Globus pallidus (tissue), 1 donor: ENCODE measurements at regions not wholly inside any gene's neighbourhood (a gene's known extent, or its start where the extent isn't known, plus 50 kb on each side); places are given as distances from the start of the nearest gene placed in this dataset.

Experiments
- DNase-seq: peaks from one replicate; pipeline ENCODE4 v3.0.0-alpha.2; 2015; ENCODE audit warnings: low spot score

DNA sequence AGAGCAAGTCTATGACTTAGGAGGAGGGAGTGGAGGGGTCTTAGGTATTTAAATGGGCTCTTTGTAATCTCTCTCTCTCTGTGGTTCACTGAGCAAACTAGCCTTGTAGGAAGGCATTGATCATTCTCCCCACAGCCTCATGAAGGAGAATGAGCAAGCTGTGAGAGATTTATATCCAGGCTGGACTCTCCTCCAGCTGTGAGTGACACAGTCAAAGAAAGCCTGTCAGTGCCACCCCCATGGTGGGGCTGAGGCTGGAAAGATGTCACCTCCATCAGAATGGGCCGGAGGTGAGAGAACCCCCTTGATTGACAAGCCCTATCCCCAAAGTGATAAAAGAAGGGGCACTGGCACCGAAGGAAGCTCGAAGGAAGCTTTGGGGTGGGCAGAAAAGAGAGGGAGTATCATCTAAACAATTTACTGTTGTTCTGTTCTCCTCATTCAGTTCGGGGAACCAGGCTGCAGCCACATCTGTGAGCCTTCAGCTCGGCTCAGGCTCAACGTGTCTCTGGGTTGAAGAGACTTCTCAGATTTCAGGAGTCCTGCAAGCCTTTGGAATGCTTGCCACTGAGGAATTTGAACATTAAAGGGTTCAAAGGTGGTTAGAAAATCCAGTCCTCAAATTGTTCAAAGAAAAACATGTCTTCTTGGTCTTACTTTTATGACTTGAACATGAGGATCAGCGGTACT is 538.2 kb upstream of the ZNF462 start:
- DNase-seq: peak; percentile 47

DNA sequence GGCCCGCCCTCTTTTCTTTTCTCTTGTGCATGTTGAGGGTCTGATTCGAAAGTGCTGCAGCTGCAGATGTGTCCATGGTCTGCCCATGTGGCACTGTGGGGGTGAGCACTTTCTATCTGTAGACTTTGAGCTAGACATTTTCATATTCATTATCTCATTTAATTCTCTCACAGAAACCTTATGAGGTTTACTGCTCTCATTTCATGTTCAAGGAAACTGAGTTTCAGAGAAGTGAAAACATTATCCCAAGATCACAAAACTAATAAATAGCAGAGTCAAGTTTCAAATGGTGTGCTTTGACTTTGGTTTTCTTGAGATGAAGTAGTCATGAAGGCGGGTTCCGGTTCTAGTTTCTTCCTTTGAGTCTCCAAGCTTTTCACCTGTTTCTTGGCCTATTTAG is 536.5 kb upstream of the ZNF462 start:
- DNase-seq: no peak

DNA sequence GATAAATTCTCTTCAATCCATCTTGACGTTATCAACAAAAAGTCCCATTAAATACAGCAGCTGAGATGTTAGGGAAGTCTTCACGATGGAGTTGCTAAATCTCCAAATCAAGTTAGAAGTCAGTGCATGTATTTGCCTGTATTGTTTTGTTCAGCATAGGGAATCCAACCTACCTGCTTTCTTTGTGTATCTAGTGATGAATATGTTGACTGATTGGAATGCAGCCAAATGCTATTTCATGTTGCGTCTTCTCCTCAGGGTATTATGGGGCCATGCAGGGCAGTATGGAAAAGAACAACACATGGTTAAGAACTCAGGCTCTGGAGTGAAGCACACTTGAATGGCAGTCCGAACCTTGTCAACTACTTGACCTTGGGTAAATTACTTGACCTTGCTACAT is 529.5 kb upstream of the ZNF462 start:
- DNase-seq: no peak

DNA sequence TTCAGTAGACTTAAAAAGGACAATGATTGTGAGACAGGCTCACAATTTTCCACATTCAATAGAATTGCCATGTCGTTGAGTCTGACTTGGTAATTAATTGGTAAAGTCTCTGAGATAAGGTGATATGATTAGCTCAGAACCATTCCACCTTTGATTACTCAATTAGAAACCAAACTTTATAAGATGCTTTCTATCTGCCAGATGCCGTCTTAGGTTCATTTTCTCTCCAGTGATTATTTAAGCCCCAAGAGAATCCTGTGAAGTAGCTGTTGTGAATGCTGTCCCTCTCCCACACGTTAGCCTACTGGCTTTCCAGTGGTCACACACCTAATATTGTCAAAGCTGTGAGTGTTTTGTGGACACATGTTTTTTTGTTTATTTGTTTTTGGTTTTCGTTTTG is 528.9 kb upstream of the ZNF462 start:
- no peak for DNase-seq

DNA sequence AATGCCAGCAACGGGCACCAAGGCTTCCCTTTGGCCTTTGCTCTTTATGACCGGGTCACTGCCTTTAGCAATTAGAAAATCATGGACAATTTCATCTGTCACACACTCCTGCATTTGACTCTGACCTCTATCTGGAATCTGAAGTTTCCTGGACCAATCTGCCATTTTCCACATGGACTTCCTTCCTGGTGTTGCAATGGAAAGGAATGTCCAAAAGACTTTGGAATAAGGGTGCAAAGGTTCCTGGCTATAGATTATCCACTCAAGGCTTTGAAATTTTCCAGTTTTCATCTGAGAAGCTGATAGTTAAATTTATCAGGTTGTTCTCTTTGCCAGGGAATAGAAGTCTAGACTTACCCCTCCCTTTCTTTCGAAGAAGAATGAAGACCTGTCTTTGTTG is 523.1 kb upstream of the ZNF462 start:
- no peak for DNase-seq

DNA sequence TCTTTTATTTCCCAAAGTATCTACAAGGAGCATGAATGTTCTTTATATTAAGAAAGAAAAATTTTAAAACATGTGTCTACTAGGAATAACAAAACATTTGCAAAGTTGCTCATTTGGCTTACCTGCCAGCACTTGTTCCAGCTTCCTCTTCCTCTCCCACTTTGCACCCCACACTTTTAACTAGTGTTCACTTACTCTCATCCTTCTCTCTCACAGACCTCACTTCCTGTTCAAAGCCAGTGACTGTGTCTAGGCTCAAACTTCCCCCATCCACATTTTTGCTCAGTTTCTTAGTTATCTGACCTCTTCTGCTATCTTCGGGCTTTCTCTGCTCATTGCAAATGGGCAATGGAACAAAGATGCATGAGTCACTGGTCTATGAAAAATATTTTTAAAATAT is 512.2 kb upstream of the ZNF462 start:
- DNase-seq: no peak

DNA sequence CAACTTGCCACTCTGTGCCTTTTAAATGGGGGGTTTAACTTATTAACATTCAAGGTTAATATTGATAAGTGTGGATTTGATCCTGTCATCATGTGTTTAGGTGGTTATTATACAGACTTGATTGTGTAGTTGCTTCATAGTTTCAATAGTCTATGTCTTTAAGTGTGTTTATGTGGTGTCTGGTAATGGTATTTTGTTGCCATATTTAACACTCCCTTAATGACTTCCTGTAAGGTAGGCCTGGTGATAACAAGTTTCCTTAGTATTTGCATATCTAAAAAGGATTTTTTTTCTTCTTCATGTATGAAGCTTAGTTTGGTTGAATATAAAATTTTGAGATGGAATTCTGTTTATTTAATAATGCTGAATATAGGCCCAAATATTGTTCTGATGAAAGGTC is 506.0 kb upstream of the ZNF462 start:
- no peak for DNase-seq

DNA sequence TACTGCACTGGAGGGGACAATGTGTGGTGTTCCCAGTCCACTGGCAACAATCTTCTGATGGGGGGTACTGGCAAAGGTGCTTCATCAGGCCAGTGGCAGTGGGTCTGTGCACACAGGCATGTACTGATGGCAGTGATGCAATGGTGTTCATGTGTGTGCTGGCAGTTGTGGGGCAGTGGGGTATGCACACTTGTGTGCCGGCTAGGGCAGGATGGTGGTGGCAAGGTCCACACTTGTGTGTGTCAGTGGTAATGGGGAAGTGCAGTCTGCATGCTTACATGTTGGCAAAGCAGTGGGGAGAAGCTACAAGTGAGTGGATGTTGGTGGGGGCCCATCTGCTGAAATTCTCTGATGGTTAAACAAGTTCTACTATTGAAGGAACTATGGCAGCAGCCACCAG is 504.6 kb upstream of the ZNF462 start:
- DNase-seq: no peak

DNA sequence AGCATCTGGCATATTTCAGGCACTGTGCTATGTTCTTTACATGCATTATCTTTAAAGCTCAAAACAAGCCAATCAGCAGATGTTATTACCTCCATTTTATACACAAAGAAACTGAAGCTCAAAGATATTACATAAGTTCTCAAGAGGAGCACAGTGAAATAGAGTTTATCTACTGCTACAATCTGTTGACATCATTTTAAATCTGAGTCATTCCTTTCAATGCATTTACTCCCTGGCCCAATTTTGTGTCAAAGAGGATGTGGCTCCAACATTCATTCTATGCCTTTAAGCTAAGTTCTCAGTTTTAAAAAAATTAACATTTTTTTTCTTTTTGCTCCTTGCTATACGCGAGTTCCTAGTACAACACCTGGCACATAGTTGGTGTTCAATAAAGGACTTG is 486.3 kb upstream of the ZNF462 start:
- DNase-seq: no peak

DNA sequence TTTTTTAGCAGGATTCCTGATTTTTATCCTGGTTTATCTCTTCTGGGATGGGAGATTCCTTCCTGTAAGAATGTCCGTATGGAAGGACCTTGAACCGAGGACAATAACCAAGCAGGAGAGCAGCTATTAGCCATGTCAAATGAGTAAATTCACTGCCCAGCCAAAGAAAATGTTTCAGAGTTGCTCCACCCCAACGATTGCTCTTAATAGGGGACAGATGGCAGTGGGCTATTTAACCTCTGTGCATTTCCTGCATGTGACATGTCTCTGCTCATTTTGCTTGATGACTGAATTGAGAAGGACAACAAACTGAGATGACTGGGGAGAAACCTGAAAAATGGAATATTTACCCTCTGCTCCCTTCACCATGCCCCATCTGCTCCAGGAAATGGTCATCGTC is 479.9 kb upstream of the ZNF462 start:
- no peak for DNase-seq

DNA sequence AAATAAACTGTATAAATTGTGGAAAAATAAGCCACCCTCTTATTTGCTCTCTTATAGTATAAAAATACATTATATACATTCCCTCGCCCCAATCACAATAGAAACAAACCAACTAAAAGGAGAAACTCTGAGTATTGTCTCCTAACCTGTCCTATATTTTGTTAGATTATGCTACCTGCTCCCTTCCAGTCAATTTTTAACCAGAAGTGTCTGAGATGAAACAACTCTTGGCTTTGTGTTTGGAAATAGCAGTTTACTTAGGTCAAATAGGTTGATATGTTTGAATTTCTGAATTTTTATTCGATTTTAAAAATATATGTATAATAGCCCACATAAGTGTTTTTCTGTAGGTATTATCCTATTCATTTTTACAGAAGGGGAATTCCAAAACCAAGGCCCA is 475.0 kb upstream of the ZNF462 start:
- no peak for DNase-seq

DNA sequence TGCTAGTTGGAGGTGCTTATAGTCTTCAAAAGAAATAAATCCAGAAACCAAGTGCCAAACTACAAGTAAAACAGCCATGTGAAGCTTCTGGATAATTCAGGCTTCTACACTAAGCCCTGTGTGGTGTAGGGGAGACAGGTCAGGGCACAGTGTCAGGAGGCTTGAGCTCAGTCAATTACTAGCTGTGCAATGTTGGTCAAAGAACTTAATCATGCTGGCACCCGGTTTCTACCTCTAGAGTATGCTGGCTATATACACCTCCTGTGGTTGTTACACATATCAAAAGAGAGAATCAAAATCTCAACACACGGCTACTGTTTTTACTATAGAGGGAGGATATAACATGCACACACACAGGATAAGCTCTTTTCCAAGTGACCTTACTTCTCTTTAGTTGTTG is 469.7 kb upstream of the ZNF462 start:
- no peak for DNase-seq

DNA sequence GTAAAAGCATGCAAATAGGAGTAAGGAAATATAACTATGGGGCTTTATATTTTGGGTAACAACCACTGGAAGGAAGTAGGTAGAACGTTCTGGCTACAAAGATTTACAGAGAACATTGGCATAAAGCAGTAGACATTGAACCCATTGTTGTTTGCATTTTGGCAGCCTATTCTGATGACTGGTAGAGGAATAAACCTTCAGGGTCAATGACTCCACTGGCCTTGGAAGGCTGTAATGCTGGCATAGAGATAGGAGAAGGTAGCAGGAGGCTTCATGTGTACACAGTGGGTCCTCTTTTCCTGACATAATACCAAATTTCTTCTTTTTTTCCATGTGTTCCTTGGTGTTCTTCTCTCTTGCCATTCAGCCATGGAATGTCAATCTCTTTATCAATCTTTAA is 462.8 kb upstream of the ZNF462 start:
- no peak for DNase-seq

DNA sequence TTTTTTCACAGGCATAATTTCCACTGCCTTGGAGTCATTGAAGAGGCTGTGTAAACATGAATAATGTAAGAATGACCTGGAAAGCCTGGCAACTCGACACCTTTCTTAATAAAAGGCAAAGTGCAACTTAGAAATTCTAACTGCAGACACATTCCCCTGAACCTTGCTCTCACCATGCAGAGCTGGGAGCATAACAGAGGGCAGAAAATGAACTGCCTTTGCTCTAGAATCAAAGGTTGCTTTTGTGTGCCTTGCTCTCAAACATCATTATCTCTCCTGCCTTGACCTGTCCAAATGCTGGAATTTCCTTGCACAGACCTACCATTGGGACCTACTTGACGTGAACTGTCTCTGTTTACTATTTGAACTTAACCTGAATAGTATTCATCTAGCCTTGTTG is 462.0 kb upstream of the ZNF462 start:
- no peak for DNase-seq

DNA sequence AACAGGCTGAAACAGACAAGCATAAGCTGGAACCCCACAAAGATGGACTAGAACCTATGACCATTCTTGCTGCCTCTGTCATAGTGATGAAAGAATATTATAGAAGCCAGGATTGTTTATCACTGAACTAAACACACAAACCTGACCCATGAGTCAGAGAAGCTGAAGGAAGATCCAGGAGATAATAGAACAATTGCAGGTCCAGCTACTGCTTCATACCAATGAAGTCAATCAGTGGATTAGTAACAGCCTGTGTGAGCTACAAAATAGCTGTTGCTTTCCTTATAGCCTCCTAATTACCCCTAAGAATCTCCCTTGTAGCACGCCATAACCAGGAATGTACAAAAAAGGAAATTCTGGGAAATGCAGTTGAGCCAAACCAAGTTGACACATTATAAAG is 459.9 kb upstream of the ZNF462 start:
- no peak for DNase-seq

DNA sequence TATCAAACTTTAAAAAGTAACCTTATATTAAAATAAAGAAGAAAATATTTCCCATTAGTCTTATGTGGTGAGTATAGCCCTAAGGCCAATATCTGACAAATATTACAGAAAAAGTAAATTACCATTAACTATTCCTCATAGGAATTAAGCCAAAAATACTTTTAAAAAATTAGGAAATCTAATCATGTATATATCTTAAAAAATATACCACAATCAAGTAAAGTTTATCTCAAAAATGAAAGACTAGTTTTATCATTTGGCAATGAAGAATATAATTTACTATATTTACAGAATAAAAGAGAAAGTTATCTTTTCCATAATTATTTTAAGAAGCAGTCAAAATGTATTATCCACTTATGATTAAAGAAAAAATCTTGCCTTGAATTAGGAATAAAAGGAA is 458.8 kb upstream of the ZNF462 start:
- no peak for DNase-seq

DNA sequence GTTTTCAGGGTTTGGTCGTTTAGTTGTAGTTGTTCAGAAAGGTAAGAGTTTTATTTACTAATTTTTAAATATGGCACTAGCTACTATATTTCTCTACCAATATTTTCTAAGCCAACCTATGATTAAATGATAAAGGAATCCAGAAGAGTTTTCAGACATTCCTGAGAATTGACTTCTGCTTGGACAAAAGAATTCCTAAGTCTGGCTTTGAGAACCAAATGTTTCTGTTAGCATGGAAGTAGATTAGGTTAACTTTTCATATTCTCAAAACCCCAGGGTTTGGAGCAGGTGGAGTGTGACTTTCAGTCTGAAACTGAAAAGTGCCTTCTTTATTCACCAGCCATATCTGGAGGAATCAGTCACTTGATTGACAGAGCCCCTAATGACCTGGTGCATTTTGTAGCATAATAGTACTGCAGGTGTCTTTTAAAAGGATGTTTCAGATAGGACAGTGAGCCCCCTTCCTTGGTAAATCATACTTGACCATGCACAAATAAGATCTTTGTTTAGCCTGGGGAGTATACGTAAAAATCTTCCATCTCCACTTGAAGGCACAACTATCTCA is 457.0 kb upstream of the ZNF462 start:
- no peak for DNase-seq

DNA sequence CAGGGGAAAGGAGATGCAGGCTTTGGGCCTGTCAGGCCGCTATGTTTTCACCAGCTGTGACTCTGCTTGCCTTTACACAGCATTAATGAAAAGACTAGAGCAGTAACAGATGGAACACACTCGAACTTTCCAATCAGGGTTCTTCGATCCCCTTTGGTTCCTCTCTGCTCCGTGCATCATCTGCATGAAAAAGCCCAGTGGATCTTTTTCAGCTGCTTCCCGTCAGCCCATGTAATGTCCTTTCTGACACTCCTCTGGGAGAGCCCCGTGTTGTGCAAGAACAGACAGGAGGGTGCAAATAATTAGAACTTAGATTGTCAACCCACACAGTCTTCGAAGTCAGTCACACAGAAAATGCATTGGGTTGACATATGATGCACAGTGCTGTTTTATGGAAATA is 448.9 kb upstream of the ZNF462 start:
- DNase-seq: no peak

DNA sequence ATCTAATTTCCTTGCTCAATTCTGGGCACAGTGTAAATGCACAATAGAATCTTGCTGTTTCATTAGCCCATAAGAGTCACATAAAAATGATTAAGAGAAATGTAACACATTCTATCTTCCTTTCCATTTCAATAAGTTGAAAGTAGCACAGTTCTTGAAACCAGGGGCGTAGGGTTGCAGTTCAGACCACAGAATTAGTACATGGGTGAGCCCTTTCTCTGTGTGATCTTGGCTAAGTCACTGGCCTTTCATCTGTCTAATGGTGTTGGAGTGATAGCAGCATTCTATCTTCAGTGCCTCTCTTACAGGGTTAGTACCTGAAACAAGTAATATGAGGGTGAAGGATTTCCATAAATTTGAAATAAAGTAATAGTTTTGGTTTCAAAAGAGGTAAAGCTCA is 445.3 kb upstream of the ZNF462 start:
- DNase-seq: no peak

DNA sequence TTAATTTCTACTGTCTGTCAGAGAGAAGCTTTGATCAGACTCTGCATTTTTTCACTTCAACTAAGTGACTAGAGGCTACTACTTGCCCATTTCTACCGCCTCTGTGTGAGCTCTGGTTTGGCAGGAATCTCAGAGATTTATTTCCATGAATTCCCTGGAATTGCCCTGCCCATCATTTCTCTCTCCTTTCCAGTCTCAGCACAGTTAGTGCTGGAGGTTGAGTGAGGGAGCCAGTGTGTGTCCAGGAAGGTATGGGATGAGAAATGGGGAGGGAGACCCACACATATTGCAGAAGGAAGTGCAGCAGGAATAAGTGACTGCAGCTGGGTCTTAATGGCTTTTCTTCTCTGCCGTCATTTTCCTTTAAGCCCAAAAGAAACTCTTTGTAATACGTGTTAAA is 443.1 kb upstream of the ZNF462 start:
- no peak for DNase-seq

DNA sequence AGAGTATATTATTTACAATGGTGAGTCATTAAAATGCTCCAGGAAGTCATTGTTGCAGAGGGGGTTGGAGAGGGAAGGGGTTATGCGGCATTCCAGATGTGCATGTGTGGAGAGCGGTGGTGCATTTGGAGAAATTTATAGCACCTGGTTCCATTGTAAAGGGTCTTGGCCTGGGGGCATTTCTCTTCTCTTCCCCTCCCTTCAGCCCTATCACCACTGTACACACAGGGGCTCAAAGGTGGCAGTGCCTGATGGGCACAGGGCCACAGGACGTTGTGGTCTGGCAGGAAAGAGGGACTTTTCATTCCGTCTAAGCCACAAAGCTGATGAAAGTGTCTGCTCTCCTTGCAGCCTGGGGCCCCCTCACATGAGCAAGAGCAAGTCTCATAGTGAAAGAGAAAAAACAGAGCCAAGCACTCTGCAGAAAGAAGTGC is 442.4 kb upstream of the ZNF462 start:
- no peak for DNase-seq

DNA sequence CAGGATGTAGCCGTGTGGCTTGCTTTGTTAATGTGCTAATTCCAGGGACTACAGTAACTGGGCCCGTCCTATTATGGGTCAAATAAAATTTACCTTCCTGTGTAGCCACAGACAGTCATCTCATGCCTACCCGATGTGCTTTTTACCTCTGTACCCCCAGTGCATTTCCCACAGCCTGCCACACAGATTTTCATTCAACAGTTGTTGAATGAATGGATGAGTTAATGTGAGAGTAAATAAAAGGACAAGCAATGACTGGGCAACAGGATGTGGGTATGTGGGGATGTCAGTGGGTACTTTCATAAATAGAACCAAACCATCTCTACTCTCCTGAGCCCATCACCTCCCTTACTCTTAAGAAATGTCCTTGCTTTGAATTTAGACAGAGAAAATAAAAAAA is 441.2 kb upstream of the ZNF462 start:
- no peak for DNase-seq

DNA sequence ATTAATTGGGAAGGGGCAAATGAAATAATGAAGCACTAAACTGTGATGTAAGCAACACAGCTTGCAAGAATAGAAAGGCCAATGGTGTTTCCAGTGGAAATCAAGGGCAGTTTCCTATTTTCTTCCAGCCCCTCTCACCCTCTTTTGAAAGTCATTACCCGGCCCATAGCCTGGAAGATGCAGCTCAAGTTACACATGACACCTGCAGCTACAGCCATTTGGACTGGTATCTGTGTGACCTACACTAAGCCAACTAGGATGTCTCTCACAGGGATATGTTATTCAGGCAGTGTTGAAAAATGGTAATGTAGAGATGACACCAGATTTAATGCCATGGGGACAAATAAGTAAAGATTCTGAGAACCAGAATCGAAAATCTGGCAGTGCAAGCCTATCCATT is 439.4 kb upstream of the ZNF462 start:
- no peak for DNase-seq

DNA sequence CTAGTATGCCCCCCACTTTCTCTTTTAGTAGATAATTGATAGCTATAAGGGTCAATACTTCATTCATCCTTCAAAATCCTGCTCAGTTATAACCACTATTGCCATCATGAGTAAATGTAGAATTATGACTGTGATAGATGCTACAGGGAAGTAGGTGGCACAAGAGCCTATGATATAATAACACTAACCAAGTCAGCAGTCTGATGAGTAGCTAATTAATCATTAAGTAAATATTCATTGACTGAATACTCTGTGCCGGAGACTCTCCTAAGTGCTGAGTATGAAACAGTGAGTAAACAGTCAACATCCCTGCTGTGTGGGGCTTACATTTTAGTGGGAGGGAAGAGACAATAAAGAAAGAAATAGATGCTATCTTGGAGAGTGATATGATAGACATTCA is 430.3 kb upstream of the ZNF462 start:
- DNase-seq: no peak
